ENCODE measurements at regions not wholly inside any gene's neighbourhood (a gene's known extent, or its start where the extent isn't known, plus 50 kb on each side); places are given as distances from the start of the nearest gene placed in this dataset.

- no peak for TF ChIP-seq POU6F1 (CRISPR knock-in tag; IDR thresholded peaks at IDR 0.05; ENCODE audit: borderline replicate concordance, low read depth)
- TF ChIP-seq TCF4 (CRISPR knock-in tag; IDR thresholded peaks at IDR 0.05; ENCODE audit: borderline replicate concordance) = no peak
- no peak for TF ChIP-seq CREB5 (CRISPR knock-in tag; IDR thresholded peaks at IDR 0.05; ENCODE audit: low read depth)
- TF ChIP-seq ZFP3 (CRISPR knock-in tag; IDR thresholded peaks at IDR 0.05) = no peak
- no peak for TF ChIP-seq RARB (CRISPR knock-in tag; IDR thresholded peaks at IDR 0.05)
- no peak for TF ChIP-seq OSR1 (CRISPR knock-in tag; IDR thresholded peaks at IDR 0.05)
- no peak for TF ChIP-seq SNAI2 (CRISPR knock-in tag; IDR thresholded peaks at IDR 0.05)
- no peak for TF ChIP-seq CSDC2 (CRISPR knock-in tag; IDR thresholded peaks at IDR 0.05)
- no peak for TF ChIP-seq ESRRG (CRISPR knock-in tag; IDR thresholded peaks at IDR 0.05)
- TF ChIP-seq ZFP30 (CRISPR knock-in tag; IDR thresholded peaks at IDR 0.05) = no peak
Measured at GRCh38 chr2:241974096-241974495, 104.6 kb downstream of the RTP5 start.

Measured in SK-N-SH treated with all-trans-retinoic acid at 6 μM for 48 hours (cell line).